Right ventricle myocardium superior (tissue), 1 donor: ENCODE measurements at regions not wholly inside any gene's neighbourhood (a gene's known extent, or its start where the extent isn't known, plus 50 kb on each side); places are given as distances from the start of the nearest gene placed in this dataset.

Source experiments
- ATAC-seq: fragments of 200-7000 bp; cut with Tn5 transposase; one replicate; pipeline ENCODE4 v1.9.1; 2020; ENCODE audit warnings: mild to moderate bottlenecking; ENCODE audit not compliant: poor library complexity
- DNase-seq: peaks from one replicate; pipeline ENCODE4 v3.0.0-alpha.2; 2020
- intact Hi-C: fragments of 100-400 bp; cut with DNase I; formaldehyde crosslinking; loops from one replicate; pipeline ENCODE4 v1.11.2; 2022
- donor health status: DM: no; HTN: yes; CAD: no; lungs with severe emphysema.

DNA sequence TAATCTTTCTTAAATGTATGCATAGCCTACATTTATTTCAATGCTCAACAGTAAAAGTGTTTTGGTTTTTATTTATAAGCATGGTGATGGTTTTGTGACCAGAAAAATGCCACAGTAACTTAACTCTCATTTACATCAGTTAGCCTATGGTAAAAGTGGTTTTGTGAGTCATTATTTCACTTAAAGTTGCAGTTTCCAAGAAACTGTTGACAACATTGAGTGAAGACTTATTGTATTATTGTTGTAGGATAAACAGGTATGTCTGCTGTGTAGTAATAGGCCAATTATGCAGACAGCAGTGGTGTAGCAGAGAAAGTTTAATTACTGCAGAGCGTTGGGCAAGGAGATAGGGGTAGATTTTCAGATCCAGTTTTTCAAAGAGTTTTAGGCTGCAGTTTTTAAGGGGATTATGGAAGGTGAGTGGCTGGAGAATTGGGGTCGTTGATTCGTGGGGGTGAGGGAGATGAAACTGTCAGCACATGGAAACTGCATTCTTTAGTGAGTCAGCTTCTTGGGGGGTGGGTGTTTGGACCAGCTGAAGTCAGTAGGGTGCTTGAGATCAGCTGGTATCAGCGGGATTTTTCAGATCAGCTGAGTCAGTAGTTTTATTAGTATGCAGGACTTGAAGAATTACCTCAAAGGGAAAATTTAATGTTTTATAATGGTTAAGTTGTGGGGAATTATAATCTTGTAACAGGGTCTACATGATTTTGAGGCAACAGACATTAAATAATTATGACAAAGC, 168.7 kb upstream of the FMN2 start:
- no peak for ATAC-seq
- DNase-seq: no peak
- intact Hi-C loops: no loop called here

DNA sequence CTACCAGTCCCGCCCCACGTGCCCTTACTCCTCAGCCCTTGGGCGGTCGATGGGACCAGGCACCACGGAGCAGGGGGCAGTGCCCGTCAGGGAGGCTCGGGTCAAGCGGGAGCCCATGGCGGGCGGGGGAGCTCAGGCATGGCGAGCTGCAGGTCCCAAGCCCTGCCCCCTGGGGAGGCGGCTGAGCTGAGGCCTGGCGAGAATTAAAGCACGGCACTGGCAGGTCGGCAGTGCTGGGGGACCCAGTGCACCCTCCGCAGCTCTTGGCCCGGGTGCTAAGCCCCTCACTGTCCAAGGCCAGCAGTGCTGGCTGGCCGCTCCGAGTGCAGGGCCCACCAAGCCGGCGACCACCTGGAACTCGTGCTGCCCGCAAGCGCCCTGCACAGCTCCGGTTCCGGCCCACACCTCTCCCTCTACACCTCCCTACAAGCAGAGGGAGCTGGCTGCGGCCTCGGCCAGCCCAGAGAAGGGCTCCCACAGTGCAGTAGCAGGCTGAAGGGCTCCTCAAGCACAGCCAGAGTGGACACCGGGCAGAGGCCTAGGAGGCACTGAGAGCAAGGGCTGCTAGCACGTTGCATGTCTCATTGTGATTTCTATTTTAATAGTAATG, 166.8 kb upstream of the FMN2 start:
- DNase-seq: no peak
- ATAC-seq: no peak
- intact Hi-C loops: no loop called here

- DNase-seq (no peak), ATAC-seq (no peak)
- intact Hi-C loops: no loop called here
These were observed 165.5 kb upstream of the FMN2 start for GRCh38 chr1:239926184-239926583.

DNA sequence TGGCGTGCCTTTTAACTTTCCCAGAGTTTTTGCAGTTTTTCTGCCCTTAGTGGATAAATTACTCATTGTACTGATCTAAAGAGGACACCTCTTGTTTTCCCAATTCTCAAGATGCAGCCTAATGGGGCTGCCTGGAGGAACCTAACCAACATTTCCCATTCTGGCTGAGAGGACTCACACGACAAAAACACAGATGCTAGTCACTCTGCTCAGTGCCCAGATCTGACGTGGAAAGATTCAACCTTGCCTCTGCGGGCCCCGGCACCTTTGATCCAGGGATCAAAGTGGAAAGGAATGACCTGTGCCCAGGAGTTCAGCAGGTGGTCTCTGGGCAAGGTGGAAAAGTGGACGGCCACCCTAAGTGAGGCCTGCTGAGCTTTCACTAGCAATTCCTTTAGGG, 162.4 kb upstream of the FMN2 start:
- DNase-seq (no peak), ATAC-seq (no peak)
- intact Hi-C loops: no loop called here

GRCh38 chr1:239930686-239931262, 160.9 kb upstream of the FMN2 start:
- DNase-seq: no peak
- intact Hi-C loops: no loop called here
- ATAC-seq: no peak

- intact Hi-C loops: no loop called here
- no peak for DNase-seq
- no peak for ATAC-seq
These were observed 160.3 kb upstream of the FMN2 start for GRCh38 chr1:239931341-239931740.

GRCh38 chr1:239939602-239940001, 152.1 kb upstream of the FMN2 start:
- DNase-seq: no peak
- intact Hi-C loops: no loop called here
- no peak for ATAC-seq

GRCh38 chr1:239943761-239944160, 147.9 kb upstream of the FMN2 start:
- no peak for ATAC-seq
- intact Hi-C loops: no loop called here
- no peak for DNase-seq

- DNase-seq: no peak
- intact Hi-C loops: no loop called here
- no peak for ATAC-seq
These were observed 147.0 kb upstream of the FMN2 start for GRCh38 chr1:239944666-239945065.

DNA sequence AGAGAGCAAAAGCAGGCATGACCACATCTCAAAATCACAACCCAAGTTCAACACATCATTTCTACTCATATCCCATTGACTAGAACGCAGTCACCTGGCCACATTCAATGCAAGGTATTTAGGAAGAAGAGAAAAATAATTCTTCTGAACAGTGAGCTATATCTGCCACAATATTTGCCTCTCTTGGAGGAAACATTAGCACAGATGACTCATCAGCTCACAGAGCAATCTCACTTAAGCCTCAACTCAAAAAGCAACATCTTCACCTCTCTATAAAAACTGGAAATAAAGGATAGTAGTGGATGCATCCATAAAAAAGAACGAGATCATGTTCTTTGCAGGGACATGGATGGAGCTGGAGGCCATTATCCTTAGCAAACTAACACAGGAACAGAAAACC, 143.9 kb upstream of the FMN2 start:
- intact Hi-C loops: no loop called here

GRCh38 chr1:239951511-239952140, 140.1 kb upstream of the FMN2 start:
- ATAC-seq (no peak), DNase-seq (no peak)
- intact Hi-C loops: loop anchor here (5.0 kb wide), 1 partner anchor 36 kb away; no protein-coding TSS in a partner anchor

More for the DNA sequence above, 143.9 kb upstream of the FMN2 start:
- no peak for DNase-seq
- ATAC-seq: no peak

DNA sequence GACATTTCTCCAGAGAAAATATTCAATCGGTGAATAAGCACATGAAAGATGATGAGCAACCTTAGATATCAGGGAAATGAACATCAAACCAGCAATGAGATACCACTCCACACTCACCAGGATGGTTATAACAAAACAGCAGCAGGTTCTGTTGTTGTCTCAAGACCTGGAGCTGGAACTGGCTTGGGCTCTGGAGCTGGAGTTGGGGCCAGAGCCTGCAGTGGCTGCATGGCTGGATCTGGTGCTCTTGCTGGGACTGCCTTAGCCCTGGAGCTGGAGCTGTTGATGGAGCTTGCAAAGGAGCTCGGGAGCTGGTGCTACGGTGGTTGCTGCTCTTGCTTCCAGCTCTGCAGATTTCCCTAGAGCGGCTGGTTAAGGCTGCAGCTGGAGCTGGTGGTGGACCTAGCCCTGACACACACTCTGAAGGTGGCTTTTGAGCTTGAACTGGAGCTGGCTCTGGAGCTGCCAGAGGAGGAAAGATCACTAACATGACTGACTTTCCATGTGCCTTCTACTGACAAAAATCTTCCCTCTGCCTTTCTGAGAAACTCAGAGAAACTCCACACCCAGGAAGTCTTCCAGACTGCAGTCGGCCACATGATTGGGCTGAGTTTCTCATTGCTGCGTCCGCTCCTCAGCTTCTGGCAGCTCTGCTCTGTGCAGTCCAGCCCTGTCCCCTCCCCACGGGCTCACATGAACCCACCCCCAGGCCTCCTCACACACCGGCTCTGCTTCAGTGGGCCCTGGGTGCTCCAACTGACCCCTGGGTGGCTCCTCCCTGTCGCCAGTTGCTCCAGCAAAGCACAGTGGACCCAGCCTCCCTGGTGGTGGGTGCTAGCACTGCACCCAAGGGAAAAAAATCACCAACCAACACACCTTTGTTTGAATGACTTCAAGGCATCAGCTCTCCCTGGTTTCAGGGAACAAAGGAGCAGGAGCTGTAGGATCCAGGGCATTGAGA, 139.1 kb upstream of the FMN2 start:
- ATAC-seq (no peak), DNase-seq (no peak)
- intact Hi-C loops: loop anchor here (5.0 kb wide), 1 partner anchor 35 kb away; no protein-coding TSS in a partner anchor

GRCh38 chr1:239954836-239955235, 136.8 kb upstream of the FMN2 start:
- ATAC-seq (no peak), DNase-seq (no peak)
- intact Hi-C loops: loop anchor here (5.0 kb wide), 1 partner anchor 32 kb away; no protein-coding TSS in a partner anchor

DNA sequence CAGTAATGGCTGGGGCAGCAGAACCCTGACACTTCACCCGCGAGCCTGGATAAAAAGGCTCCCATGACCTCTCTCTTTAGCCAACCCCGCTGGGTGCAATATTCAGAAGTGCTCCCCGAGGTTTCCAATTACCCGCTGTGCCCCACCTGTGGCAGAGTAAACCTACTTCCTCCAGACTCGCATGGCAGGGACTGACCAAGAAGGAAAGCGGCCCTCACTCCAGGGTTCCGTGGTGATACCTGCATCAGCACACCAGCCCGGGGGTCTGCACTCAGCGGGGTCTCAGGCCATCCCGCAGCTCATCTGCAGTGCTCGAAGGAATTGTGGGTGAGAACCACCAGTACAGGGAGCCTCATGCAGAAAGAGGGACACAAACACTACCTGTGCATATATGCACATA, 136.3 kb upstream of the FMN2 start:
- ATAC-seq (no peak), DNase-seq (no peak)
- intact Hi-C loops: no loop called here

- no peak for ATAC-seq
- intact Hi-C loops: no loop called here
These were observed 135.4 kb upstream of the FMN2 start for GRCh38 chr1:239956263-239956662.

DNA sequence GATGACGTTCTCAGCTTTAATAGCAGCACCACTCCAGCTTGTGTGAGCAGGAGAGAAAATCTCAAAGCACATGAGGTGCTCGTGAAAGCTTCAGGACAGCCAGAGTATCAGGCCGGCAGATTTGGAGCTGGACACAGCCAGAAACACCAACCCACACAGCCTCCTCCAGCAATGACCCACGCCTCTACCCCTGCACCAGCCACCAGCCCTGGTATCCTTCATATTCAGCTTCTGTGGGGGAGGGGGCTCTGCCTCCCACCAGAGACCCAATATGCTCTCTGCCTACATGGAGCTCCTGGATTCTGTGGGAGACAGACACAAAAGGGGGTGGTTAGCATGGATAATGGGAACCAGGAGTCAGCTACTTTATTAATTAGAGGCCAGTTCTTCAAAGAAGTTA, 133.6 kb upstream of the FMN2 start:
- ATAC-seq (no peak), DNase-seq (no peak)
- intact Hi-C loops: no loop called here

More at GRCh38 chr1:239956263-239956662, 135.4 kb upstream of the FMN2 start:
- DNase-seq: no peak

DNA sequence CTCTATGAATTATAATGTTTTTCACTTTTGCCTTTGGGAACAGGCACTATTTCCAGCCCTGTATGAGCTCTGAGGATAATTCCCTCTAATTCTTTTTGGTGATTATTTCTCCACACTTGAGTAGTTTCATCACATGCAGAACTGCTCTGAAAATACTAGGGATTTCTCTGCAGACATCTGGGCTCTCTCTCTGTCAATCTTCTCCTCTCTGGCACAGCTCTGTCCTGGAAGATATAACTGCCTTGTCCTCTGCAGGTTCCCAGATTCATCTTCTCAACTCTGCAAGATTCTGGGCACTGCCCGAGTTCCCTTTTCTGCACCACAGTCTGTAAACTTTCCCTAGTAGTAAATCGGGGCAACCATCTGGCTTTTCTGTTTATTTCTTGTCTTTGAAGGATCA, 131.3 kb upstream of the FMN2 start:
- no peak for ATAC-seq
- intact Hi-C loops: no loop called here
- DNase-seq: no peak

DNA sequence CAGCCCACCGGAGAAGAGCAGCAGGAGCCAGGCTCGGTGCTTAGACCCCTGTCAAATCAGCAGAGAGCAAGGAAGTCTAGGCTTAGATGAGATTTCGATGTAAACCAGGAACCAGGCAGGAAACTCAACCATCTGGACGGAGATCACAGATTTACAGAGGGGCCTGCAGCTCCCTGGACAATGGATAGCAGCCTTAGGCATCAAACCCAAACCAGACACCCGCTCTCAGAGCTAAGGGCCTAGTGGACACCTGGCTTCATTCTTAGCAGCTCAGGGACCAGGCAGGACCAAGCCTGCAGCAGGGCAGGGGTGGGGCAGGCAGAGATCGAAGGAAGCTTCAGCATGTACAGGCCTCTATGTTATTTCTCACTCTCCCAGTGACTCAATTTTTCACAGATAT, 127.8 kb upstream of the FMN2 start:
- intact Hi-C loops: no loop called here
- no peak for ATAC-seq
- no peak for DNase-seq
